Right lobe of liver (tissue), 6 donors: ENCODE measurements at regions not wholly inside any gene's neighbourhood (a gene's known extent, or its start where the extent isn't known, plus 50 kb on each side); places are given as distances from the start of the nearest gene placed in this dataset.

Experiments
- ATAC-seq, 4 donors: fragments of 200-7000 bp; cut with Tn5 transposase; one replicate each; pipeline ENCODE4 v1.9.1; 2020; ENCODE audit warnings: mild to moderate bottlenecking in 4 of 4, moderate library complexity in 4 of 4
- DNase-seq, 3 donors: peaks; one replicate each; pipeline ENCODE4 v3.0.0-alpha.2; 2020
- H3K27ac ChIP-seq, 3 donors: fragments of 200-600 bp; one replicate each; pipeline ENCODE4 v1.8.0; 2022
- H3K27me3 ChIP-seq, 2 donors: fragments of 200-600 bp; one replicate each; pipeline ENCODE4 v1.8.0; 2022
- H3K36me3 ChIP-seq, 4 donors: fragments of 200-600 bp; sonication (generic) in 1 of 4; one replicate each; pipeline versions ENCODE4 v1.5.1 to v1.8.0; 2017 to 2022; ENCODE audit warnings: control low read depth in 1 of 4
- H3K4me1 ChIP-seq, 4 donors: fragments of 200-600 bp; sonication (generic) in 1 of 4; one replicate each; pipeline versions ENCODE4 v1.5.1 to v1.8.0; 2017 to 2022; ENCODE audit warnings: control low read depth in 1 of 4
- H3K4me3 ChIP-seq, 3 donors: fragments of 200-600 bp; one replicate each; pipeline ENCODE4 v1.8.0; 2022
- H3K9me3 ChIP-seq, 4 donors: fragments of 200-600 bp; sonication (generic) in 1 of 4; one replicate each; pipeline versions ENCODE4 v1.5.1 to v1.8.0; 2017 to 2022; ENCODE audit warnings: control low read depth in 1 of 4
- CTCF ChIP-seq, 4 donors: fragments of 200-600 bp in 3 of 4; fragments of 450-650 bp in 1 of 4; IDR thresholded peaks; one replicate each; pipeline versions ENCODE4 v1.5.1 to v1.8.0; 2016 to 2022; ENCODE audit warnings: antibody characterized with exemption in 4 of 4, mild to moderate bottlenecking in 2 of 4
- POLR2A ChIP-seq: fragments of 450-650 bp; IDR thresholded peaks from one replicate; pipeline ENCODE4 v1.6.1; 2017; ENCODE audit warnings: antibody characterized with exemption, mild to moderate bottlenecking
- WGBS: methylation state at CpG from one replicate; pipeline ENCODE4 v1.1.6; 2018; ENCODE audit warnings: low coverage, low lambda C conversion rate; ENCODE audit not compliant: insufficient coverage; ENCODE audit errors: missing lambda C conversion rate; 5-methylcytosine and 5-hydroxymethylcytosine counted together
- intact Hi-C, 2 donors: fragments of 100-400 bp; cut with DNase I; formaldehyde crosslinking; loops; one replicate each; pipeline versions ENCODE4 v1.11.2 to v1.14.1; 2022
- donor health status: DM: no; HTN: yes; CAD: no.
- donor health status: DM: no; HTN: no; CAD: no.
- donor health status: DM: no; HTN: no; CAD: no.
- donor health status: DM: no; HTN: yes; CAD: no.
- donor health status: DM: no; HTN: yes; CAD: no.

- DNase-seq (no peak), ATAC-seq (no peak)
- no peaks in the 10 kb centered on the region for H3K36me3 ChIP-seq
- H3K9me3 ChIP-seq = no peaks in the 10 kb centered on the region
- TF ChIP-seq CTCF (IDR thresholded peaks at IDR 0.05) = no peak
- TF ChIP-seq POLR2A = no peak
- intact Hi-C loops = no loop called here
- H3K4me3 ChIP-seq = no peak overlapping the region
- H3K27ac ChIP-seq = no peak overlapping the region
- no peaks in the 10 kb centered on the region for H3K27me3 ChIP-seq
- no peaks in the 10 kb centered on the region for H3K4me1 ChIP-seq
- WGBS = 29% methylated on average over 3 of the region's 3 CpGs
Measured at GRCh38 chr3:181317508-181317907, 328.0 kb upstream of the DNAJC19 start.

DNA sequence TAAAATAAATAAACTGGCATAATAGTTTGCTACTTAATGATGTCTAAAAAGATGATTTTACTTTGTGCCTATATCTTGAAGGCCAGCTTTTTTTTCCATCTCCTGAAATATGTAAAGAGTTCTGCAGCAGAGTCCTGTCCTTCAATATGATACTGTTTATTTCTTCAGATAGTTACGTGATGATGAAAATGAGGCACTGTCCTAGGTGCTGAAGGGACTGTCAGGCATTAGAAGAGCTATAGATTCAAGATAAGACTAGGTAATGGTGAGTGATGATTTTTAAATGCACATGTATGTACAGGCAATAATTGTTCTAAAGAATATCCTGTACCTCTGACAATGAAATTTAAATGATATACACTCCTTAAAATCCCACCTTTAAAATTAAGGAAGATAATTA is 326.9 kb upstream of the DNAJC19 start:
- WGBS = 16% methylated on average over 1 of the region's 1 CpG
- ATAC-seq = no peak
- Histone ChIP-seq H3K4me3 (no peak overlapping the region), H3K36me3 (no peaks in the 10 kb centered on the region), H3K9me3 (no peaks in the 10 kb centered on the region), H3K4me1 (no peaks in the 10 kb centered on the region), H3K27ac (no peak overlapping the region), H3K27me3 (no peaks in the 10 kb centered on the region)
- intact Hi-C loops = no loop called here
- TF ChIP-seq CTCF (IDR thresholded peaks at IDR 0.05) = no peak
- no peak for TF ChIP-seq POLR2A
- no peak for DNase-seq

- 15% methylated on average over 5 of the region's 5 CpGs for WGBS
- DNase-seq (no peak), ATAC-seq (no peak)
- Histone ChIP-seq H3K36me3 (no peaks in the 10 kb centered on the region), H3K4me3 (no peak overlapping the region), H3K9me3 (no peaks in the 10 kb centered on the region), H3K27me3 (no peaks in the 10 kb centered on the region), H3K27ac (no peak overlapping the region), H3K4me1 (no peaks in the 10 kb centered on the region)
- no peak for TF ChIP-seq CTCF (IDR thresholded peaks at IDR 0.05)
- no peak for TF ChIP-seq POLR2A
- intact Hi-C loops = no loop called here
Measured at GRCh38 chr3:181313335-181313734, 323.8 kb upstream of the DNAJC19 start.

- no peaks in the 10 kb centered on the region for H3K36me3 ChIP-seq
- TF ChIP-seq POLR2A (no peak), CTCF (IDR thresholded peaks at IDR 0.05) (no peak)
- no peaks in the 10 kb centered on the region for H3K9me3 ChIP-seq
- ATAC-seq (no peak), DNase-seq (no peak)
- intact Hi-C loops = no loop called here
- no peaks in the 10 kb centered on the region for H3K4me1 ChIP-seq
- H3K27me3 ChIP-seq = no peaks in the 10 kb centered on the region
- WGBS = 50% methylated on average over 6 of the region's 6 CpGs
- no peak overlapping the region for H3K4me3 ChIP-seq
- H3K27ac ChIP-seq = no peak overlapping the region
Measured at GRCh38 chr3:181311186-181311585, 321.6 kb upstream of the DNAJC19 start.

DNA sequence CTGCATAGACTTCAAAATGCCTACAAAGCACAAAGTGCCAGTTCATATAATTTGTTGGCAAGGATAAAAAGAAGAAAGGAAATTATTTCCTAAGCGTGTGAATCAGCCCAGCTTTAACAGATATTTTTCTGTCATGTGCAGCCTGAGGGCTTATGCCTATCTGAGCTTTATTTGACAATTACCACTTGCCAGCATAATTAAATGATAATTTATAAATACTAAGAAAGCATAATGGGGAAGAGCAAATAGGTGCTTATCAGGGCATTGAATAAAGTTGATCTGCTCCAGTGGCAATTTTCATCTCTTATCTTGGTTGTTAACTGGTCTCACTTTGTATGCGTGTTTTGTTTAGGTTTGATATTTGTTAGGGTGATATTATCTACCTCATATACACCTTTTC is 313.4 kb upstream of the DNAJC19 start:
- 49% methylated on average over 2 of the region's 2 CpGs for WGBS
- intact Hi-C loops = no loop called here
- no peaks in the 10 kb centered on the region for H3K36me3 ChIP-seq
- DNase-seq (no peak), ATAC-seq (no peak)
- H3K4me1 ChIP-seq = no peaks in the 10 kb centered on the region
- H3K27ac ChIP-seq = no peak overlapping the region
- no peak overlapping the region for H3K4me3 ChIP-seq
- no peak for TF ChIP-seq CTCF (IDR thresholded peaks at IDR 0.05)
- no peak for TF ChIP-seq POLR2A
- H3K9me3 ChIP-seq = no peaks in the 10 kb centered on the region
- H3K27me3 ChIP-seq = no peaks in the 10 kb centered on the region
